ENCODE measurements at regions not wholly inside any gene's neighbourhood (a gene's known extent, or its start where the extent isn't known, plus 50 kb on each side); places are given as distances from the start of the nearest gene placed in this dataset.
"Not testable (repeated sequence)": the region's sequence is repeated elsewhere in the genome, so short reads cannot be mapped to it uniquely, and the experiment has no call there.

- no peak for DNase-seq
Measured at GRCh38 chr3:139248593-139249255, 95.1 kb upstream of the MRPS22 start.

DNA sequence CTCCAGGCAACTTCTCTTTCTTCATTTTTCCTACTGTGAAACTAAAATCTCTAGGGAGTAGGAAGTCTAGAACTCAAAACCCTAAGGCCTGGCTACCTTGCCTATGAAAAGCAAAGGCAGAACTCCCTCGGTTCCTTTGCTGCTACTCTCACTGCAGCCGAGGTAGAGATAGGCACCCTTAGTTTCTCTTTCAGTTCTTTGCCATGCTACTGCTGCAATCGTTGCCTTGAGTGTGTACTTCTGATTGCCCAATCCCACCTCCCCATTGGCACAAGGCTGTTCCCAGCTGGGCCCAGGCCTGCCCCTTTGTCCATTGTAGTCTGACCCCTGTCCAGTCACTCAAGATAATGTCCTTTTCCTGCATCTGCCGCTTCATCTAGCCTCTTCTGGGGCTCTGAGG lies 92.3 kb upstream of the MRPS22 start:
- DNase-seq: no peak

GRCh38 chr3:139252719-139253118 lies 91.1 kb upstream of the MRPS22 start:
- DNase-seq: no peak

DNA sequence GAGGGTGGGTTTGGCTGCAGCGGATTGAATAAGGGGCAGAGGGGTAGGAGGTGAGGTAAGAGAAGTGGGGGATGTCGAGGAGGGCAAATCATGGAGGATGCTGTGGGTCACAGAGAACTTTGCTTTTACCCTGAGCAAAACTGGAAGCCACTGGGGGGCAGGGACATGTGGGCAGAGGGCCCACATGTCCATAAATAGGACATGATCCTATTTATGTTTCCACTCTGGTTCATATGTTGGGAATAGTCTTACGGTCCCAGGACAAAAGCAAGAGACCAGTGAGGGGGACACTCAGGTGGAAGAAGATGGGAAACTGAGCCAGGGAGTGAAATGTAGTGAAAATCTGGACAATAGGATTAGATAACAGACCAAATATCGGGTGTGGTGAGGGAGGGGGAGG lies 85.5 kb upstream of the MRPS22 start:
- DNase-seq: no peak

DNA sequence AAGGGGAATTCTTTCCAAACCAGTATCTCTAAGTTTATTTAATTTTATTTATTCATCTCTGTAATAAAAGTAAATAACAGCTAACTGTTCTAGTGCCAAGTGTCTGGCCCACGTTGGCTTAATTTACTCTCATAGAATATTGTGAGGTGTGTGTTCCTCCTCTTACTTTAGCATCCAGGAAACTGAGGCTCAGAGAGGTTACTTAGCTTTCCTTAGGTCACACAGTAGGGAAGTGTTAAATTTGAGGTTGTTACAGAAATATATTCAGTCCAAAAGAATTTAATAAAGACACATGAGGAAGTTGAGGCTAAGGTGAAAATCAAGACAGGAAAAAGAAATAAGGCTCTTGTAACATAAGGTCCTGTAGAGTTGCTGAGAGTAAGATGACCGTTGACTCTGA lies 84.4 kb upstream of the MRPS22 start:
- DNase-seq: no peak

- no peak for DNase-seq
Measured at GRCh38 chr3:139260041-139260486, 83.8 kb upstream of the MRPS22 start.

DNA sequence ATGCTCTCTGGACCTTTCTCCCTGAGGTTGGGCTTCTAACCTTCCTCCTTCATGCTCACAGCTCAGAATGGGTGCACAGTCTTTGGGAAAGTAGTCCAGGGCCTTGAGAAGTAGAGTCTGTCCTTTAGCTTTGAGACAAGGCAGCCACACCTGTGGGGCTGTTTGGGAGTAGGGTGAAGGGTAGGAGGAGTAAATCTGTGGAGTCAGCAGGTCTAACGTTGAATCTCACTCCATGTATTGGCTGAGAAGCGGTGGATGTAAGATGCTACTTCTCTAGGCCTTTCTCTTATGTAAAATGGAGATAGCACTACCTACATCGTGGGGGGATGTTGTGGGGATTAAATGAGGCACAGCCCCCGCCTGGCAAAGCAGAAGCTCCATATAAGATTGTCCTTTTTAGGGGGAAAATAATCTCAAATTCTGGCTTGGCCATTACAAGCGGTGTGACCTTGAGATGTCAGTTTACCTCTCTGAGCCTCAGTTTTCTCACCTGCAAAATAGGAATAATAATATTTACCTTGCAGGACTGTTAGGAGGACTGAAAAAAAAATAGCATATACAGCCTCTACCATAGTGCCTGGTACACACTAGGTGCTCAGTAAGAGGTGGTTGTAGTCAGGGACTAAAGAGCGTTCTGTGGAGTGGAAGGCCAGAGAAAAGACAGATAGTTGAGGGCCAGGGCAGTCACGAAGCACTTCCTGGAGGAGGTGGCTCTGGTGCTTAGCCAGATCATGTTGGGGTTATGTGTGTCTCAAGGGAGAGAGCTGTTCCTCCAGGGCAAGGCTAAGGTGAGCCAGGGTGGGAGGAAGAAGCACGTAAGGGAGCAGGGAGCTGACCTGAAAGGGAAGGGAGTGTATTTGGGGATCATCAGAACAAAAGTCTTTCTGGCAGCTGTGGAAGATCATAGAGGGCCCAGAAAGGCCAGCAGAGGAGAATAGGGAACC lies 82.8 kb upstream of the MRPS22 start:
- no peak for DNase-seq

DNA sequence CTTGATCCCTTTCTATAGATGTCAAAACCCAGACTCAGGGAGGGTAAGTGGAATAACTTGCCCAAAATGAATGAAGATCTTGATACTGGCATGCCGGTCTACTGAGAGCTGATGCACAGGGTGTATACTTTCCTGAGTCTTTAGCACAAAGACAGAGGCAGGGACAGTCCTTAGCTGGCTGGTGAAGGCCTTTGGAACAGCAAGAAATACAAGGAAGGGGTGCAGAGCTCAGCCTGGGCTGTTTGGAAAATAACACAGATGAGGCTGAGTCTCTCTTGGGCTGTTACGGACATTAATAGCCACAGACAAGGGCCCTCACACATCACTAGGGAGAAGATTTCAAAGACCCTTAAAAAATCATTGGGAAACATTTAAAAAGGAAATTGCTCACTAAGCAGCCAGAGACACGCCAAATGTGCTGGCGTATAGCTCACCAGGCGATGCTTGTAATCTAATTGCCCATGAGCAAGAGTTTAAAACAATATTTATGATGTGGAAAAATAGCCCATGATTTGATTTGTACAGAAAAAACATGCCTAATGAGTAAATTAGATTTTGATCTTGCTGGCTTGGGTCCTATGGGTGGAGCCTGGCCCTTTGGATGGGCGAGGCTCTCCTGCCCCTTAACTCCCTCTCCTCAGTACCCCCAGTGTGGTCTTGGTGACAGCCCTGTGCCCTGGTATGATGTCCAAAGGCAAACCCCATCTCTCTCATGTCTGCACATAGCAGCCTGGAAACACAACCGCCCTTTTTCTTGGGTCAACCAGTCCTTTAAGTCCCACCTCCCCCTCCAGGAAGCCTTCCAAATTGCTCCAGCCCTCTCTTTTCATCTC lies 81.8 kb upstream of the MRPS22 start:
- DNase-seq: no peak

- DNase-seq: no peak
Measured at GRCh38 chr3:139263798-139264197, 80.0 kb upstream of the MRPS22 start.

- no peak for DNase-seq
Measured at GRCh38 chr3:139264375-139264774, 79.4 kb upstream of the MRPS22 start.

- DNase-seq: no peak
Measured at GRCh38 chr3:139265131-139266016, 78.4 kb upstream of the MRPS22 start.

- DNase-seq: no peak
Measured at GRCh38 chr3:139267300-139268246, 76.2 kb upstream of the MRPS22 start.

- no peak for DNase-seq
Measured at GRCh38 chr3:139269984-139270383, 73.8 kb upstream of the MRPS22 start.

- not testable (repeated sequence) for DNase-seq
Measured at GRCh38 chr3:139270652-139271051, 73.2 kb upstream of the MRPS22 start.

DNA sequence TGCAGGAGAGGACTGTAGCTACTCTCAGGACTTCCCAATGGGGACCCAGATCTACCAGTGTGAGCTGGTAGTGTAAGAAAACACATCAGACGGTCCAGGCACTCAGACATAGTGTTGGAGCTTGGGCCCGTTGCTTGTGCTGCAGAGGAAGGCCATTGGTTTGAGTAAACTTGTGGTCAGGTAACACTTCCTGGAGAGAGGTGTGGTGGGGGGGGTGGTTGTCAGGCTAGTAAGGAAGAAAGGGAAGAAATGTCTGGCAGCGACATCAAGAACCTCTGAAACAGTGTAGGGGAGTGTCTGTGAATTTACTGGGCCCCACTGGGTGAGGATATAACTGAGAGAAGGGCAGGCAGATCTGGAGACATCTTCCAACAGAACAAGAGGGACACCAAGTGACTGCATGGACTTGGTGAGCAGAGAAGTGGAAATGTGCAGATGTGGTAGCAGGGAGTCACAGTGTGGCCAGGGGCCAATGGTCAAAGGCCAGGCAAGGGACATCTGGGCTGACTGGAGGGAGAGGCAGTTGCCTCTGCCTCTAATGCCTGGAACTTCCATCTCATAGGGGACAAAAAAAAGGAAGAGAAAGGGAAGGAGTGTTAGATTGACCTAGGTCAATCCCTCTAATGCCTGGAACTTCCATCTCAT lies 63.7 kb upstream of the MRPS22 start:
- no peak for DNase-seq

- no peak for DNase-seq
Measured at GRCh38 chr3:139281096-139281495, 62.7 kb upstream of the MRPS22 start.

DNA sequence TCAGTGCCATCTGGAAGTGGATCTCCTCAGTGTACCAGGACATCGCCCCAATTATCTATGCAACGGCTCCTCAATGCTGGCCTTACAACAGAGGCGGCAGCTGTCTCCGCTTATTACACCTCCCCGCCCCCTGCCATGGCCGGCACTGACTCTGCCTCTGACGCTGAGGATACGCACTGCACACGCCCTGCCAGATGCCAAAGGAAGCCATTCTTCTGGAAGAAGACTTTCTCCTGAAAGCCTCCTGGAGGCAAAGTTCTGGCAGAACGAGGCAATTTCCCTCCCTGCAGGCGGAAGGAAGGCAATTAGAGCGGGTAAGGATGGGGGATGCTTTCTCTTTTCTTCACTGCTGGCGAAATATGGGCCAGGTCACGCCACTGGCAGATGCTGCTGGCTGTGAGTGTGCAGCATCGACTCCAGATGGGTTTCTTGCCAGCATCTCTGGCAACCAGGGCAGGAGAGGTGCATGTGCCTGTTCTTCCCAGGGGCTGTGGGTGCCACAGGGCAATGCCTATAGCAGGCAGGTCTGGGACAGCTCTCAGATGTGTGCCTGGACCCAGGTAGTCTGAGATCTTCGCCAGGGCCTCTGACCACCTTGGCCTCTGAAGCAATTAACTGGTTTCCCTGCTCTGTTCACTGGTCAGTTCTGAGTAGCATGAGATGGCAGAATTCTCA lies 62.2 kb upstream of the MRPS22 start:
- DNase-seq: no peak

GRCh38 chr3:139283301-139283700 lies 60.5 kb upstream of the MRPS22 start:
- no peak for DNase-seq

DNA sequence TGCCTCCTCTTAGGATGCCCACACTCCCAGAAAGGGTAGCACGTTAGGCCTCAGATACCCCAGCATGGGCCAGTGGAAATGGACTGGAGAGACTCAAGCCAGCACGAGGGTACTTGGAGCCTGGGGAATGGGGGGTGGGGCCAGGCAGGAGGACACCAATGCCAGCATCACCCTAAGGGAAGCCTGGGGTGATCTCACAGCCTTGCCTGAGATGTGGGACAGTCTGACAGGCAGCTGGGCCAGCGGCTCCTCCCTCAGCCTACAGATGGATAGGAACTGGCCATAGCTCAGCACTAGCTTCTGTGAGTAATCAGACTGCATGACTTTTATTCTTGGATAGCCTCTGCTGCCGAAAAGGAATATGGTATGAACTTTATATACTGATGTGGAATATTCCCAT lies 59.6 kb upstream of the MRPS22 start:
- DNase-seq: no peak

DNA sequence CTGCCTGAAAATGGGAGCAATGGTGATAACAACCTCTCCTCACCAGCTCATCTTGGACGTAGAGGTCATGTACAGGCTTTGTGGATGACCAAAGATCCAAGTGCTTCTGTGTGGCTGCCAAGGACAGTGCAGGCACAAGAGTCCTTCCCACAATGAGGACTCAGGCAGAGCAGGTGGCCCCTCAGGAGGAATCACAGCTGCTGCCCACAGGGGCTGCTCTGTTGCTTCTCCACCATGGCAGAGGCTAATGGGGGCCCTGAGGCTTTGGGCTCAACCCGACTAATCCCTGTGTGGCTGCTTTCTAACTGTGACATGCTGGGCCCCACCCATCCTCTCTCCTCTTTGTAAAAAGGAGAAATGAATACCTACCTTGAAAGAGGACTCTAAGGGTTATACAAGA lies 58.1 kb upstream of the MRPS22 start:
- no peak for DNase-seq
